Glomerular visceral epithelial cell (primary cell): ENCODE measurements at regions not wholly inside any gene's neighbourhood (a gene's known extent, or its start where the extent isn't known, plus 50 kb on each side); places are given as distances from the start of the nearest gene placed in this dataset.
"Not testable (repeated sequence)": the region's sequence is repeated elsewhere in the genome, so short reads cannot be mapped to it uniquely, and the experiment has no call there.

Experiments
- DNase-seq: peaks from one replicate; pipeline ENCODE4 v3.0.0-alpha.2; 2016; ENCODE audit errors: extremely low spot score

GRCh38 chr17:77821114-77821513, 137.4 kb upstream of the TNRC6C start:
- no peak for DNase-seq

- no peak for DNase-seq
Measured at GRCh38 chr17:77822302-77823030, 136.0 kb upstream of the TNRC6C start.

- no peak for DNase-seq
Measured at GRCh38 chr17:77824102-77824779, 134.3 kb upstream of the TNRC6C start.

- no peak for DNase-seq
Measured at GRCh38 chr17:77824780-77825280, 133.7 kb upstream of the TNRC6C start.

GRCh38 chr17:77825621-77826020, 132.9 kb upstream of the TNRC6C start:
- no peak for DNase-seq

GRCh38 chr17:77826132-77826873, 132.2 kb upstream of the TNRC6C start:
- DNase-seq = no peak

- no peak for DNase-seq
Measured at GRCh38 chr17:77827039-77827438, 131.5 kb upstream of the TNRC6C start.

- no peak for DNase-seq
Measured at GRCh38 chr17:77827511-77827910, 131.0 kb upstream of the TNRC6C start.

- DNase-seq = no peak
Measured at GRCh38 chr17:77828749-77829539, 129.6 kb upstream of the TNRC6C start.

GRCh38 chr17:77829843-77830799, 128.4 kb upstream of the TNRC6C start:
- DNase-seq = peak; percentile 42

GRCh38 chr17:77830816-77831473, 127.6 kb upstream of the TNRC6C start:
- DNase-seq = no peak

GRCh38 chr17:77831474-77832179, 126.9 kb upstream of the TNRC6C start:
- DNase-seq = peak; percentile 72

- no peak for DNase-seq
Measured at GRCh38 chr17:77832180-77832560, 126.3 kb upstream of the TNRC6C start.

GRCh38 chr17:77833769-77834168, 124.7 kb upstream of the TNRC6C start:
- no peak for DNase-seq

- peak; percentile 75 for DNase-seq
Measured at GRCh38 chr17:77834170-77835115, 124.1 kb upstream of the TNRC6C start.

GRCh38 chr17:77836557-77837041, 121.9 kb upstream of the TNRC6C start:
- DNase-seq = peak; percentile 51

GRCh38 chr17:77837072-77837471, 121.4 kb upstream of the TNRC6C start:
- DNase-seq = not testable (repeated sequence)

- no peak for DNase-seq
Measured at GRCh38 chr17:77837917-77838316, 120.6 kb upstream of the TNRC6C start.
